Fibroblast of villous mesenchyme (primary cell): ENCODE measurements at regions not wholly inside any gene's neighbourhood (a gene's known extent, or its start where the extent isn't known, plus 50 kb on each side); places are given as distances from the start of the nearest gene placed in this dataset.

ENCODE experiments used
- DNase-seq: peaks from one replicate; pipeline ENCODE4 v3.0.0-alpha.2; 2010; ENCODE audit warnings: low read depth
- H3K4me3 ChIP-seq: 2 replicates; pipeline ENCODE4 v1.5.1; 2011; ENCODE audit warnings: low read depth, mild to moderate bottlenecking, low read length
- CTCF ChIP-seq: IDR thresholded peaks from 2 replicates; pipeline ENCODE4 v1.5.1; 2012; ENCODE audit warnings: low read depth, mild to moderate bottlenecking, low read length; ENCODE audit not compliant: insufficient read depth

- no peak for DNase-seq
- H3K4me3 ChIP-seq = no peak overlapping the region
- no peak for TF ChIP-seq CTCF
These were observed 183.3 kb upstream of the KITLG start for GRCh38 chr12:88763536-88764100.

GRCh38 chr12:88758176-88758575 lies 177.9 kb upstream of the KITLG start:
- DNase-seq = no peak
- TF ChIP-seq CTCF = no peak
- no peak overlapping the region for H3K4me3 ChIP-seq

- no peak for DNase-seq
- H3K4me3 ChIP-seq = no peak overlapping the region
- no peak for TF ChIP-seq CTCF
These were observed 176.6 kb upstream of the KITLG start for GRCh38 chr12:88756917-88757316.

- H3K4me3 ChIP-seq = no peak overlapping the region
- no peak for TF ChIP-seq CTCF
- no peak for DNase-seq
These were observed 175.9 kb upstream of the KITLG start for GRCh38 chr12:88756153-88756552.

GRCh38 chr12:88753707-88754106 lies 173.4 kb upstream of the KITLG start:
- no peak overlapping the region for H3K4me3 ChIP-seq
- TF ChIP-seq CTCF = no peak
- DNase-seq = no peak

- DNase-seq = peak; percentile 26
- no peak for TF ChIP-seq CTCF
- no peak overlapping the region for H3K4me3 ChIP-seq
These were observed 172.8 kb upstream of the KITLG start for GRCh38 chr12:88753066-88753465.

- H3K4me3 ChIP-seq = no peak overlapping the region
- DNase-seq = no peak
- TF ChIP-seq CTCF = no peak
These were observed 171.9 kb upstream of the KITLG start for GRCh38 chr12:88752183-88752582.
